Activated naive CD4-positive, alpha-beta T cell treated with anti-CD3 and anti-CD28 coated beads for 36 hours (primary cell): ENCODE measurements at regions not wholly inside any gene's neighbourhood (a gene's known extent, or its start where the extent isn't known, plus 50 kb on each side); places are given as distances from the start of the nearest gene placed in this dataset.
"Not testable (repeated sequence)": the region's sequence is repeated elsewhere in the genome, so short reads cannot be mapped to it uniquely, and the experiment has no call there.

ENCODE experiments used
- CTCF ChIA-PET: fragments of 350-600 bp; sonication (Branson Sonifier 250); formaldehyde crosslinking; loops from one replicate; lab custom pipeline; 2021; ENCODE audit warnings: antibody characterized with exemption; lab: Charles Lee
- DNase-seq: peaks from one replicate; pipeline ENCODE4 v3.0.0-alpha.2; 2020
- H3K27ac Mint-ChIP-seq: one replicate; pipeline ENCODE4 v1.8.0; 2021; ENCODE audit warnings: mild to moderate bottlenecking, mixed read lengths
- H3K27me3 Mint-ChIP-seq: one replicate; pipeline ENCODE4 v1.8.0; 2021; ENCODE audit warnings: low read depth, mixed read lengths
- H3K36me3 Mint-ChIP-seq: one replicate; pipeline ENCODE4 v1.8.0; 2021; ENCODE audit warnings: low read depth, mixed read lengths
- H3K4me1 Mint-ChIP-seq: one replicate; pipeline ENCODE4 v1.8.0; 2021; ENCODE audit warnings: low read depth, mixed read lengths
- H3K4me3 Mint-ChIP-seq: one replicate; pipeline ENCODE4 v1.8.0; 2021; ENCODE audit warnings: mild to moderate bottlenecking, moderate library complexity, mixed read lengths
- H3K9me3 Mint-ChIP-seq: one replicate; pipeline ENCODE4 v1.8.0; 2021; ENCODE audit warnings: mixed read lengths
- intact Hi-C: fragments of 100-400 bp; cut with micrococcal nuclease; formaldehyde crosslinking; loops from one replicate; pipeline ENCODE4 v1.15.1; 2023

GRCh38 chr12:116377194-116377571 lies 99.7 kb upstream of the MED13L start:
- H3K4me3 Mint-ChIP-seq, H3K9me3 Mint-ChIP-seq, H3K36me3 Mint-ChIP-seq, H3K27ac Mint-ChIP-seq, DNase-seq, H3K4me1 Mint-ChIP-seq, CTCF ChIA-PET, intact Hi-C loops, H3K27me3 Mint-ChIP-seq: not testable (repeated sequence)

DNA sequence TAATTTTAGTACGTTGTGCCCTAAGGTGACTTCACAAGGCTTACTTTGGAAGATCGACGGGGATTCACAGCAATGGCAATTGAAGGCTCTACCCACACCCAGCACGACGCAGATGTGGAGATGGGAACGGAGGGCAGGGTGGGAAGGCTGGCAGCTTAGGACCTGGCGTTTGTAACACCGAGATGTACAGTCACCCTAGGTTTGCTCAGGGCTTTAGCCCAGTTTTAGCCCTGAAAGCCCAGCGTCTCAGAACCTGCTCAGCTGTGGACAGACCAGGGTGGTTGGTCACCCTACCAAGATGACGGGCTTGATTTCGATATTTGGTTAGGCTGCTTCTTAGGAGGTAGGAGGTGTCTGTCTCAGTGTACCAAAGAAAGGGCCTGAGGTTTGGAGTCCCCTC lies 100.5 kb upstream of the MED13L start:
- H3K4me1 Mint-ChIP-seq = peaks cover 1% of the 10 kb centered on the region
- CTCF ChIA-PET = no interaction called here
- no peaks in the 10 kb centered on the region for H3K36me3 Mint-ChIP-seq
- no peaks in the 10 kb centered on the region for H3K27me3 Mint-ChIP-seq
- intact Hi-C loops = no loop called here
- H3K27ac Mint-ChIP-seq = no peak overlapping the region
- DNase-seq = no peak
- no peak overlapping the region for H3K4me3 Mint-ChIP-seq
- peaks cover 6% of the 10 kb centered on the region for H3K9me3 Mint-ChIP-seq

- CTCF ChIA-PET = no interaction called here
- H3K4me3 Mint-ChIP-seq = no peak overlapping the region
- no peak for DNase-seq
- peaks cover 1% of the 10 kb centered on the region for H3K4me1 Mint-ChIP-seq
- intact Hi-C loops = no loop called here
- no peaks in the 10 kb centered on the region for H3K36me3 Mint-ChIP-seq
- no peak overlapping the region for H3K27ac Mint-ChIP-seq
- peaks cover 3% of the 10 kb centered on the region for H3K9me3 Mint-ChIP-seq
- H3K27me3 Mint-ChIP-seq = no peaks in the 10 kb centered on the region
Observed at GRCh38 chr12:116380108-116380507, 102.6 kb upstream of the MED13L start.

DNA sequence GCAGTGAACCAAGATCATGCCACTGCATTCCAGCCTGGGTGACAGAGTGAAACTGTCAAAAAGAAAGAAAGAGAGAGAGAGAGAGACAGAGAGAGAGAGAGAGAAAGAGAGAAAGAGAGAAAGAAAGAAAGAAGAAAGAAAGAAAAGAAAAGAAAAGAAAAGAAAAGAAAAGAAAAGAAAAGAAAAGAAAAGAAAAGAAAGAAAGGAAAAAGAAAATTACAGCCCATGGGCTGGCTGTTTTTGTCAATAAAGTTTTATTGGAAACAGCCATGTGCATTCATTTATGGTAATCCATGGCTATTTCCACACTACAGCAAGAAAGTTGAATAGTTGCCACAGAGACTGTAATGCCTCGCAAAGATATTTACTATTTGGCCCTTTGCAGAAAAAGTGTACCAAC lies 103.2 kb upstream of the MED13L start:
- H3K27me3 Mint-ChIP-seq, DNase-seq, H3K9me3 Mint-ChIP-seq, intact Hi-C loops, H3K4me3 Mint-ChIP-seq, H3K4me1 Mint-ChIP-seq, H3K36me3 Mint-ChIP-seq, CTCF ChIA-PET: not testable (repeated sequence)
- peak overlapping the region; percentile 26 for H3K27ac Mint-ChIP-seq

DNA sequence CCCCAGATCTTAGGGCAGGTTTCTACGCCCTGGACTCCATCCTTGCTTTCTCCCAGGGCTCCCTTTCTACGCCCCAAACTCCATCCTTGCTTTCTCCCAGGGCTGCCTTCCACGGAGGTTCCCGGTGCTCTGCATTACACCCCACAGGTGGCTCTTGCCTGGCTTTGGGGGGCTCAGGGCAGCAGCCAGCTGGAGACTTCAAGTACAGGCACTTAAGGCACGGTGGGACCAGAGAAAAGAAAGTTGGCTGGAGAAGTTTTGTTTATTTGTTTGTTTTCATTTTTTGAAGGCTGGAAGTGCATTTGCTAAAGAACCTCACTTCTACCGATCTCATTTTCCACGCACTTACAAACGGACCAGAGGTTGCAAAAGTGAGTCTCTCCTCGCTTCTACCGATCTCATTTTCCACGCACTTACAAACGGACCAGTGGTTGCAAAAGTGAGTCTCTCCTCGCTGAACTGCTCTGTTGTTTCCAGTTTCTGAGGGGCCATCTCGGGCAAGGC lies 103.8 kb upstream of the MED13L start:
- intact Hi-C loops = no loop called here
- no peak for DNase-seq
- Mint-ChIP-seq H3K27ac (no peak overlapping the region), H3K36me3 (no peaks in the 10 kb centered on the region), H3K4me3 (no peak overlapping the region), H3K4me1 (peaks cover 1% of the 10 kb centered on the region), H3K27me3 (no peaks in the 10 kb centered on the region), H3K9me3 (no peaks in the 10 kb centered on the region)
- CTCF ChIA-PET = no interaction called here

DNA sequence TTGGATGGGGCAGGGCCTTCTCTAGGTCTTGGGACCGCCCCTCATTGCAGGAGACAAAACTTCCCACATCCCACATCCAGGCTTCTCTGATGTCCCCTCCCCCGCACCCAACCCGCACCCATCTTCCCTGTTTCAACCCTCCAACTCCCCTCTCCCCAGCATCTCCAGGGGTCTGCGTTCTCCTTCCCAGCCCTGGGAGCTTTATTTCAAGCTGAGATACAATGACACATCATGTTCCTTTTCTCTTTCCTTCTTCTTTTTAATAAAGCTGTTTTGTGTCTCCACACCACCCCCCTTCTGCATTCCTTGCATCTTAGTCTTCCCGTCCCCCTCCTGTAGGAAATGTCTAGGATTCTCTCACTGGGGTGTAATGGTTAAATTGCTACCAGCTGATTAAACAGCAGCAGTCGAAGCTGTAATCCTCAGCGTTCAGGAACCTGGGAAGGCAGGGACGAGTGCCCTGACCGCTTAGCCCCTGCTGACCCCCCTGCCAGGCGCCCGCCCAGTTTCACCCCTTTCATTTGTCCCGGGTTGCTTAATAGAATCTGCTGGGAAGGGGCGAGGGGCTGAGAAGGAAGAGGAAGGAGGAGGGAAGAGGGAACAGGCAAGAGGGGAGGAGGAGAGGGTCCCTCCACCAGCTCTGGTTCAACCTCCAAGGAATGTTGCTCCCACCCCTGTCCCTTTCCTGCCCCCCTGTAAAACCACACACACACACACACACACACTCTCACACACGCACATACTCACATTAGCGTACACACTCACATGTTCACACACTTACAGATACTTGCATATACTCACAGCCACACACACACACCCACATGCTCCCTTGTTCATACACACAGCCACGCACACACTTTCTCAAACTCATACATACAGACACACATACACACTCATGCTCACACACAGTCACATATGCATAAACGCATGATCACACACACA lies 104.5 kb upstream of the MED13L start:
- H3K36me3 Mint-ChIP-seq = no peaks in the 10 kb centered on the region
- no peak overlapping the region for H3K4me3 Mint-ChIP-seq
- no peak for DNase-seq
- CTCF ChIA-PET = no interaction called here
- no peaks in the 10 kb centered on the region for H3K4me1 Mint-ChIP-seq
- H3K27ac Mint-ChIP-seq = no peak overlapping the region
- H3K9me3 Mint-ChIP-seq = no peaks in the 10 kb centered on the region
- intact Hi-C loops = no loop called here
- H3K27me3 Mint-ChIP-seq = no peaks in the 10 kb centered on the region

- Mint-ChIP-seq H3K4me1 (no peaks in the 10 kb centered on the region), H3K27me3 (no peaks in the 10 kb centered on the region), H3K36me3 (no peaks in the 10 kb centered on the region), H3K27ac (no peak overlapping the region), H3K9me3 (no peaks in the 10 kb centered on the region), H3K4me3 (no peak overlapping the region)
- no peak for DNase-seq
- CTCF ChIA-PET = no interaction called here
- intact Hi-C loops = no loop called here
Observed at GRCh38 chr12:116382686-116383530, 105.4 kb upstream of the MED13L start.

DNA sequence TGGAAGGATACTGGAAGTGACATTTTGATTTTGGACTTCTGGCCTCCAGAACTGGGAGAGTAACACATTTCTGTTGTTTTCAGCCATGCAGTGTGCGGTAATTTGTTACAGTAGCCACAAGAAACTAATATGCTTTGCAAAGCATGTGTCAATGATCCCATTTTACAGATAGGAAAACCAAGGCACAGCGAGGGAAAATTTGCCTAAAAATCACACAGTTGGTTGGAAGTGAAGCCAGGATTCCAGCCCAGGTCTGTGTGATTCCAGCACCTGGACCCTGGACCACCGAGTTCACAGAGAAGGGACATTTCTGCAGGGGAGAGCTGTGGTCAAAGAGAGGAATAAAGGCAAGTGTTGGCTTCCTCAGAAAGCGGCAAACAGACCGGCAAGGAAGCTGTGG lies 106.7 kb upstream of the MED13L start:
- H3K36me3 Mint-ChIP-seq = no peaks in the 10 kb centered on the region
- no peak overlapping the region for H3K4me3 Mint-ChIP-seq
- H3K4me1 Mint-ChIP-seq = no peaks in the 10 kb centered on the region
- no peaks in the 10 kb centered on the region for H3K9me3 Mint-ChIP-seq
- no peaks in the 10 kb centered on the region for H3K27me3 Mint-ChIP-seq
- DNase-seq = no peak
- intact Hi-C loops = no loop called here
- CTCF ChIA-PET = interaction anchor here (1.3 kb wide), 1 partner anchor 26 kb away, joined by 4 read pairs; no protein-coding TSS in a partner anchor
- H3K27ac Mint-ChIP-seq = no peak overlapping the region

GRCh38 chr12:116384691-116385485 lies 107.4 kb upstream of the MED13L start:
- Mint-ChIP-seq H3K4me1 (no peaks in the 10 kb centered on the region), H3K36me3 (no peaks in the 10 kb centered on the region), H3K9me3 (no peaks in the 10 kb centered on the region), H3K4me3 (no peak overlapping the region), H3K27ac (no peak overlapping the region), H3K27me3 (no peaks in the 10 kb centered on the region)
- CTCF ChIA-PET = interaction anchor here (0.6 to 1.3 kb wide), 4 partner anchors 17 to 192 kb away, joined by 3 to 6 read pairs (median 4); no protein-coding TSS in a partner anchor
- no peak for DNase-seq
- intact Hi-C loops = no loop called here

- CTCF ChIA-PET = interaction anchor here (0.6 to 1.1 kb wide), 2 partner anchors 18 to 192 kb away, joined by 4 to 6 read pairs; no protein-coding TSS in a partner anchor
- no peak for DNase-seq
- Mint-ChIP-seq H3K36me3 (no peaks in the 10 kb centered on the region), H3K4me1 (no peaks in the 10 kb centered on the region), H3K4me3 (no peak overlapping the region), H3K9me3 (no peaks in the 10 kb centered on the region), H3K27me3 (no peaks in the 10 kb centered on the region), H3K27ac (no peak overlapping the region)
- intact Hi-C loops = no loop called here
Observed at GRCh38 chr12:116385486-116386217, 108.2 kb upstream of the MED13L start.

- CTCF ChIA-PET = no interaction called here
- no peak for DNase-seq
- no peaks in the 10 kb centered on the region for H3K27me3 Mint-ChIP-seq
- H3K9me3 Mint-ChIP-seq = peaks cover 1% of the 10 kb centered on the region
- no peak overlapping the region for H3K4me3 Mint-ChIP-seq
- no peaks in the 10 kb centered on the region for H3K36me3 Mint-ChIP-seq
- H3K4me1 Mint-ChIP-seq = peaks cover 5% of the 10 kb centered on the region
- H3K27ac Mint-ChIP-seq = no peak overlapping the region
- intact Hi-C loops = no loop called here
Observed at GRCh38 chr12:116389326-116389725, 111.8 kb upstream of the MED13L start.
